ENCODE measurements at regions not wholly inside any gene's neighbourhood (a gene's known extent, or its start where the extent isn't known, plus 50 kb on each side); places are given as distances from the start of the nearest gene placed in this dataset.
"Not testable (repeated sequence)": the region's sequence is repeated elsewhere in the genome, so short reads cannot be mapped to it uniquely, and the experiment has no call there.

- H3K9me3 Mint-ChIP-seq (ENCODE audit: unreplicated experiment); H3K4me1 Mint-ChIP-seq (ENCODE audit: insufficient read depth, unreplicated experiment); DNase-seq (ENCODE audit: unreplicated experiment); BruUV-seq (replicated peaks); H3K4me3 Mint-ChIP-seq (ENCODE audit: unreplicated experiment); intact Hi-C loops (cut with micrococcal nuclease); H3K27me3 Mint-ChIP-seq (ENCODE audit: insufficient read depth, unreplicated experiment); H3K27ac Mint-ChIP-seq (ENCODE audit: low read depth, unreplicated experiment); H3K36me3 Mint-ChIP-seq (ENCODE audit: insufficient read depth, unreplicated experiment); POLR2A ChIA-PET: not testable (repeated sequence)
- CTCF ChIA-PET: interaction anchor here (0.7 kb wide), 1 partner anchor 299 kb away, joined by 3 read pairs; no protein-coding TSS in a partner anchor
Measured at GRCh38 chr13:81339666-81340065, 998.7 kb upstream of the SPRY2 start.

- no peak overlapping the region for H3K4me3 Mint-ChIP-seq (ENCODE audit: unreplicated experiment)
- BruUV-seq (replicated peaks): no TSS peak
- no peaks in the 10 kb centered on the region for H3K36me3 Mint-ChIP-seq (ENCODE audit: insufficient read depth, unreplicated experiment)
- no peaks in the 10 kb centered on the region for H3K9me3 Mint-ChIP-seq (ENCODE audit: unreplicated experiment)
- DNase-seq (ENCODE audit: unreplicated experiment): no peak
- H3K27me3 Mint-ChIP-seq (ENCODE audit: insufficient read depth, unreplicated experiment): no peaks in the 10 kb centered on the region
- intact Hi-C loops (cut with micrococcal nuclease): no loop called here
- ChIA-PET CTCF (no interaction called here), POLR2A (no interaction called here)
- H3K27ac Mint-ChIP-seq (ENCODE audit: low read depth, unreplicated experiment): no peak overlapping the region
- H3K4me1 Mint-ChIP-seq (ENCODE audit: insufficient read depth, unreplicated experiment): no peaks in the 10 kb centered on the region
- TF ChIP-seq CTCF (IDR thresholded peaks at IDR 0.05; ENCODE audit: unreplicated experiment): no peak
Measured at GRCh38 chr13:81334481-81334880, 993.6 kb upstream of the SPRY2 start.

GRCh38 chr13:81326913-81327312 is 986.0 kb upstream of the SPRY2 start:
- ChIA-PET CTCF (interaction anchor here (0.7 kb wide), 1 partner anchor 191 kb away, joined by 3 read pairs; no protein-coding TSS in a partner anchor), POLR2A (no interaction called here)
- no TSS peak for BruUV-seq (replicated peaks)
- no peaks in the 10 kb centered on the region for H3K4me1 Mint-ChIP-seq (ENCODE audit: insufficient read depth, unreplicated experiment)
- H3K4me3 Mint-ChIP-seq (ENCODE audit: unreplicated experiment): no peak overlapping the region
- H3K9me3 Mint-ChIP-seq (ENCODE audit: unreplicated experiment): no peaks in the 10 kb centered on the region
- intact Hi-C loops (cut with micrococcal nuclease): no loop called here
- no peak for DNase-seq (ENCODE audit: unreplicated experiment)
- no peak overlapping the region for H3K27ac Mint-ChIP-seq (ENCODE audit: low read depth, unreplicated experiment)
- H3K27me3 Mint-ChIP-seq (ENCODE audit: insufficient read depth, unreplicated experiment): no peaks in the 10 kb centered on the region
- no peaks in the 10 kb centered on the region for H3K36me3 Mint-ChIP-seq (ENCODE audit: insufficient read depth, unreplicated experiment)
- no peak for TF ChIP-seq CTCF (IDR thresholded peaks at IDR 0.05; ENCODE audit: unreplicated experiment)

GRCh38 chr13:81320516-81320915 is 979.6 kb upstream of the SPRY2 start:
- TF ChIP-seq CTCF (IDR thresholded peaks at IDR 0.05; ENCODE audit: unreplicated experiment): no peak
- ChIA-PET POLR2A (interaction anchor here (0.8 kb wide), 1 partner anchor 10 kb away, joined by 4 read pairs; no protein-coding TSS in a partner anchor), CTCF (interaction anchor here (0.7 kb wide), 1 partner anchor 49 kb away, joined by 3 read pairs; no protein-coding TSS in a partner anchor)
- H3K27ac Mint-ChIP-seq (ENCODE audit: low read depth, unreplicated experiment): no peak overlapping the region
- H3K27me3 Mint-ChIP-seq (ENCODE audit: insufficient read depth, unreplicated experiment): no peaks in the 10 kb centered on the region
- BruUV-seq (replicated peaks): no TSS peak
- no peaks in the 10 kb centered on the region for H3K4me1 Mint-ChIP-seq (ENCODE audit: insufficient read depth, unreplicated experiment)
- no peaks in the 10 kb centered on the region for H3K9me3 Mint-ChIP-seq (ENCODE audit: unreplicated experiment)
- DNase-seq (ENCODE audit: unreplicated experiment): no peak
- intact Hi-C loops (cut with micrococcal nuclease): no loop called here
- H3K4me3 Mint-ChIP-seq (ENCODE audit: unreplicated experiment): no peak overlapping the region
- no peaks in the 10 kb centered on the region for H3K36me3 Mint-ChIP-seq (ENCODE audit: insufficient read depth, unreplicated experiment)

- TF ChIP-seq CTCF (IDR thresholded peaks at IDR 0.05; ENCODE audit: unreplicated experiment): no peak
- Mint-ChIP-seq H3K27me3 (ENCODE audit: insufficient read depth, unreplicated experiment) (no peaks in the 10 kb centered on the region), H3K27ac (ENCODE audit: low read depth, unreplicated experiment) (no peak overlapping the region), H3K4me1 (ENCODE audit: insufficient read depth, unreplicated experiment) (no peaks in the 10 kb centered on the region), H3K4me3 (ENCODE audit: unreplicated experiment) (no peak overlapping the region), H3K9me3 (ENCODE audit: unreplicated experiment) (no peaks in the 10 kb centered on the region), H3K36me3 (ENCODE audit: insufficient read depth, unreplicated experiment) (no peaks in the 10 kb centered on the region)
- no TSS peak for BruUV-seq (replicated peaks)
- intact Hi-C loops (cut with micrococcal nuclease): no loop called here
- ChIA-PET CTCF (interaction anchor here (0.6 to 0.7 kb wide), 2 partner anchors 22 to 30 kb away, joined by 3 to 4 read pairs; no protein-coding TSS in a partner anchor), POLR2A (no interaction called here)
- no peak for DNase-seq (ENCODE audit: unreplicated experiment)
Measured at GRCh38 chr13:81319351-81319750, 978.4 kb upstream of the SPRY2 start.
